Peyer's patch (tissue), 4 donors: ENCODE measurements at regions not wholly inside any gene's neighbourhood (a gene's known extent, or its start where the extent isn't known, plus 50 kb on each side); places are given as distances from the start of the nearest gene placed in this dataset.

ENCODE experiments used
- POLR2A ChIP-seq, 2 donors: fragments of 450-650 bp; IDR thresholded peaks; one replicate each; pipeline ENCODE4 v1.5.1; 2017; ENCODE audit warnings: antibody characterized with exemption in 2 of 2, mild to moderate bottlenecking in 2 of 2, moderate library complexity in 2 of 2
- TF ChIP-seq, protein P1 (sequence below), 6 experiments: fragments of 450-650 bp in 4 of 6; fragments of 200-600 bp in 2 of 6; sonication (generic) in 1 of 6; IDR thresholded peaks; one replicate each; pipeline ENCODE4 v1.5.1; 2017 to 2019; ENCODE audit warnings: antibody characterized with exemption in 6 of 6, mild to moderate bottlenecking in 3 of 6, moderate library complexity in 1 of 6

DNA sequence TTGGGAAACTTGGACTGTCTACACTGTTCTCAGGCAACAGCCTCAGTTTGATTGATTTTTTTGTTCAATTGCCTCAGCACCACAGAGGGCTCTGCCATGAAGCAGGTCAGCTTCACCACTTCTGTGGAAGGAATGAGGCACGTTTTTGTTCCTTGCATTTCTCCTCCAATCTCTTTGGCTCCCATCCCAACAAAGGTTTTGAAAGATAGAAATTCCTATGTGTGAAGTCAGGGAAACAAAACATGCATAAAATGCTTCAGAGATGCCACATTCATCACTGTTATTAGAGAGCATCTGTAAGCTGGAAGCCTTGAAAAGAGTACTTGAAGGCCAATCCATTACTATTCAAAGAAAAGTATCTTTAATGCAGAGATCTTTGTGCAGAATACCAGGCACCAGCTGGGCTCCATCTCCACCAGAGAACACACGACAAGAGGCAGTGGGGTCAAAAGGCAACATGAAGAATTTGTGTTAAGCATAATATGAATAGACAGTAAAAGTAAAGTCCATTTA lies 249.1 kb upstream of the LYZL1 start:
- TF ChIP-seq, protein P1, sequence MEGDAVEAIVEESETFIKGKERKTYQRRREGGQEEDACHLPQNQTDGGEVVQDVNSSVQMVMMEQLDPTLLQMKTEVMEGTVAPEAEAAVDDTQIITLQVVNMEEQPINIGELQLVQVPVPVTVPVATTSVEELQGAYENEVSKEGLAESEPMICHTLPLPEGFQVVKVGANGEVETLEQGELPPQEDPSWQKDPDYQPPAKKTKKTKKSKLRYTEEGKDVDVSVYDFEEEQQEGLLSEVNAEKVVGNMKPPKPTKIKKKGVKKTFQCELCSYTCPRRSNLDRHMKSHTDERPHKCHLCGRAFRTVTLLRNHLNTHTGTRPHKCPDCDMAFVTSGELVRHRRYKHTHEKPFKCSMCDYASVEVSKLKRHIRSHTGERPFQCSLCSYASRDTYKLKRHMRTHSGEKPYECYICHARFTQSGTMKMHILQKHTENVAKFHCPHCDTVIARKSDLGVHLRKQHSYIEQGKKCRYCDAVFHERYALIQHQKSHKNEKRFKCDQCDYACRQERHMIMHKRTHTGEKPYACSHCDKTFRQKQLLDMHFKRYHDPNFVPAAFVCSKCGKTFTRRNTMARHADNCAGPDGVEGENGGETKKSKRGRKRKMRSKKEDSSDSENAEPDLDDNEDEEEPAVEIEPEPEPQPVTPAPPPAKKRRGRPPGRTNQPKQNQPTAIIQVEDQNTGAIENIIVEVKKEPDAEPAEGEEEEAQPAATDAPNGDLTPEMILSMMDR (IDR thresholded peaks at IDR 0.05) = no peak
- no peak for TF ChIP-seq POLR2A (IDR thresholded peaks at IDR 0.05)
